Gastrocnemius medialis (tissue), 4 donors: ENCODE measurements at regions not wholly inside any gene's neighbourhood (a gene's known extent, or its start where the extent isn't known, plus 50 kb on each side); places are given as distances from the start of the nearest gene placed in this dataset.

Experiments
- CTCF ChIP-seq, 5 experiments: fragments of 450-650 bp in 3 of 5; fragments of 200-600 bp in 2 of 5; sonication (generic) in 2 of 5; IDR thresholded peaks in 4 of 5; conservative IDR thresholded peaks in 1 of 5; 1 replicate in 4 of 5; 2 replicates in 1 of 5; pipeline ENCODE4 v1.5.1; 2016 to 2019; ENCODE audit warnings: antibody characterized with exemption in 5 of 5, mild to moderate bottlenecking in 3 of 5, moderate library complexity in 3 of 5
- POLR2A ChIP-seq, 2 donors: fragments of 450-650 bp; IDR thresholded peaks; one replicate each; pipeline ENCODE4 v1.6.1; 2017; ENCODE audit warnings: antibody characterized with exemption in 2 of 2, mild to moderate bottlenecking in 2 of 2, moderate library complexity in 2 of 2

GRCh38 chr7:140247559-140247958, 70.8 kb upstream of the KDM7A start:
- TF ChIP-seq CTCF (IDR thresholded peaks at IDR 0.05 in 4 of 5, conservative IDR thresholded peaks at IDR 0.05 in 1 of 5) (no peak), POLR2A (IDR thresholded peaks at IDR 0.05) (no peak)
